HG02588 (cell line): ENCODE measurements at regions not wholly inside any gene's neighbourhood (a gene's known extent, or its start where the extent isn't known, plus 50 kb on each side); places are given as distances from the start of the nearest gene placed in this dataset.
"Not testable (repeated sequence)": the region's sequence is repeated elsewhere in the genome, so short reads cannot be mapped to it uniquely, and the experiment has no call there.

ENCODE experiments used
- ATAC-seq: cut with Tn5 transposase; IDR thresholded peaks from one replicate; pipeline ENCODE4 v1.9.1; 2021; ENCODE audit warnings: mild to moderate bottlenecking, moderate library complexity; ENCODE audit not compliant: unreplicated experiment

DNA sequence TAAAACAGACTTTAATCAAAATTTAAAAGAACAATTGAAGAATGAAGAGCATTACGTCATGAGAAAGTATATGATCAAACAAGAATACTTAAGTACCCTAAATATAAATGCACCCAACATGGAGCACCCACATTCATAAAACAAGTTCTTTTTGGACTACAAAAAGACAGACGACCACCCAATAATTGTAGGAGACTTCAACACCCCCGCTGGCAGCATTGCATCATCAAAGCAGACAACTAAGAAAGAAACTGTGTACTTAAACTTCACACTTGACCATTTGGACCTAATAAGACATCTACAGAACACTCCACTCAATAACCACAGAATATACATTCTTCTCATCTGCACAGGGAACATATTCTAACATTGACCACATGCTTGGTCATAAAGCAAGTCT, 291.7 kb upstream of the ZNF322 start:
- not testable (repeated sequence) for ATAC-seq

DNA sequence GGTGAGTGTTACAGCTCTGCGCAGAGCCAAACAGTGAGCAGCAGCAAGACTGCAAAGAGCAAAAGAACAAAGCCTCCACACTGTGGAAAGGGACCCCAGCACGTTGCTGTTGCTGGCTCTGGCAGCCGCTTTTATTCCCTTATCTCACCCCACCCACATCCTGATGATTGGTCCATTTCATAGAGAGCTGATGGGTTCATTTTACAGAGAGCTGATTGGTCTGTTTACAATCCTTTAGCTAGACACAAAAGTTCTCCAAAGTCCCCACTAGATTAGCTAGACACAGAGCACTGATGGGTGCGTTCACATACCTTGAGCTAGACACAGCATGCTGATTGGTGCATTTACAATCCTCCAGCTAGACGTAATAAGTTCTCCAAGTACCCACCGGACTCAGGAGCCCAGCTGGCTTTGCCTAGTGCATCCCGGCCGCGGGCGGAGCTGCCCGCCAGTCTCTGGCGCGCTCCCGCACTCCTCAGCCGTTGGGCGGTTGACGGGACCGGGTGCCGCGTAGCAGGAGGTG, 291.4 kb upstream of the PRSS16 start:
- not testable (repeated sequence) for ATAC-seq

DNA sequence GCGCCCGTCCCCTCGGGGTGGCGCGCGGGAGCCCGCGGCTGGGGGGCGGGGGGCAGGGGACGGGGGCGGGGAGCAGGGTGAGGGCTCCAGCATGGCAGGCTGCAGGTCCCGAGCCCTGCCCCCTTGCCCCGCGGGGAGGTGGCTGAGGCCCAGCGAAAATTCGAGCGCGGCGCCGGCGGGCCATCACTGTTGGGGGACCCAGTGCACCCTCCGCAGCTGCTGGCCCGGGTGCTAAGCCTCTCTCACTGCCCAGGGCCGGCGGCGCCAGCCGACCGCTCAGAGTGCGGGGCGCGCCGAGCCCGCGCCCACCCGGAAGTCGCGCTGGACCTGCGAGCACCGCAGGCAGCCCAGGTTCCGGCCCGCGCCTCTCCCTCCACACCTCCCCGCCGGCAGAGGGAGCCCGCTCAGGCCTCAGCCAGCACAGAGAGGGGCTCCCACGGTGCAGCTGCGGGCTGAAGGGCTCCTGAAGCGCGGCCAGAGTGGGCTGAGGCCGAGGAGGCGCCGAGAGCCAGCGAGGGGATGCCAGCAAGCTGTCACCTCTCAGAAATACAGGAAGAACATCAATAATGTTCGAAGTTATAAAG, 290.8 kb upstream of the PRSS16 start:
- not testable (repeated sequence) for ATAC-seq

DNA sequence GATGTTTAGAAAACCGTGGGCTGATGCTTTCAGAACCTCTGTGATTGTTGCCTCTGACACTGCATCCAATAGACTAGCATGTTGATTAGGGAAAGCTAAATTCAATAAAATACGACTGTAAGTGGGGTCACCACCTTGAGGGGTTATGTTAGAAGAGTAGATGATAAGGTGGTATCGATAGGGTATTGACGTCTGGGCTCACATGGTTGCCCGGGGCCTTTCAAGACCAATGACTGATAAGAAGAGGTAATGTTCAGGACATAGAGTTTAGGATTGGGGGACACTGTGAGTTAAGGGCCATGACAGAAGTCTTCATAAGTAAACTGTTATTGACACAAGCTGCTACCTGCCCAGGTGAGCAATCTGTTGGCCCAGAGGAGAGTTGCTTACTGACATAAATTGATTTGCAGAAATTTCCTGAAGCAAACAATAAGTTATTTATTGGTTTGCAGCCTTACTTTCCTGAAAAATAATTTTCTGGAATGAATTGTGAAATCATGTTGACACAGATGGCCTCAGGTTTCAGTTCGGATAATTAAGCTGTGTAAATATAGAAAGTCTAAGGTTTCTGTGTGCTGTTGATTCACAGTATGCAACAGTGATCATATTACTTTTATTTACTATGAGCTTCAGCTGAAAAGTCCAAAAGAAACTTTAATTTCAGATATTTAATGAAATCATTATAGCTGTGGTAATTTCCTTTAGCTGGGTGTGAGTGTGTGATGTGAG, 289.9 kb upstream of the PRSS16 start:
- not testable (repeated sequence) for ATAC-seq

DNA sequence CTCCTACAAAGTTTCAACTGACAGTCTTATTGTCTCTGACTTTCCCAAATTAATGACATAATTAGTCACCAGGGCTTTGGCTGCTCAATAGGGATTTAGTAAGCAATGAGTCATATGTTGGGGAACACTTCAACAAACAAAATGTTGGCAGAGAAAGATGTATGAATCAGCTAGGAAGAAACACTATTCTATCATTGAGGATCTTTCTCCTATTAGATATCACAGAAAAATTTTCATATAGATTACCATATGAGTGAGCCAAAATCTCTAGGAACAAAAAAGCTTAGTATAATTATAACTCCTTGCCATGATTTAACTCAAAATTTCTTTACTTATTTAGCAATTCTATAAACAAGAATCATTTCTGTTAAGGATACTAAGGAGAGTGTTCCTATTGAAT, 286.3 kb upstream of the PRSS16 start:
- ATAC-seq = not testable (repeated sequence)

DNA sequence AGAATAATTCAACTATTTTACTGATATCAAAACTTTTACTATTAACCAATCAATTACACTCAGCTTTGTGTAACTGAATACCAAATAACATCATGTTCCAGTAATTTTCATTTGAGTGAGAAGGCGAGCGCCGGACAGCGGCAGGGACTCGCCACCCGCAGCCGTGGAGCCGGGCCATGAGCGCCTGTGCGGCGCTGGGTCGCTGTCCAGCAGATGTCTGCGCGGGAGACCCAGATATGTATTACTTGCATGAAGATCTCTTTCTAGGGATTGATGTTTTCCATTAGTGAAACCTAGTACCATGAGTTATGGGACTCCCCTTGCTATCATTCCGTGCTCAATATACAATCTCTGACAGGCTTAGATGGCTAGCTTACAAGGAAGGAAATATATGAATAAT, 245.1 kb upstream of the PRSS16 start:
- ATAC-seq = no peak

DNA sequence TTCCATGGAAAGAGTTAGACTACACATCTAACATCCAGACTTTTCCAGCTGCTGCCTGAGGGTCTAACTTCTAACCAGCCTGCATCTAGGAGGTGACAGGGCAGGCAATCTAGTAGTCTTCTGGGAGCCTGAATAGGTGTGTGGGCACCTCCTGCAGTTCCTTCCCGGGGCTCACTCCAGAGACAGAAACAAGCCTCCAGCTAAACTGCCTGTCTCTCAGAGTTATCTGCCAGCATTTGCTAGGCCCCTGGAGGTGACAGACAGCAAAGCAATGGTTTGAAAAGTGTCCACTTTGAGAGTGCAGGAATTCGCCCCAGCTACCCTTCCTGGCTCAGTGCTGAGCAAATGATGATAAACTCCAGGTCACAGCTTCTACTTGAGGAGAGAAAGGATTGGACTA, 240.5 kb upstream of the PRSS16 start:
- no peak for ATAC-seq

DNA sequence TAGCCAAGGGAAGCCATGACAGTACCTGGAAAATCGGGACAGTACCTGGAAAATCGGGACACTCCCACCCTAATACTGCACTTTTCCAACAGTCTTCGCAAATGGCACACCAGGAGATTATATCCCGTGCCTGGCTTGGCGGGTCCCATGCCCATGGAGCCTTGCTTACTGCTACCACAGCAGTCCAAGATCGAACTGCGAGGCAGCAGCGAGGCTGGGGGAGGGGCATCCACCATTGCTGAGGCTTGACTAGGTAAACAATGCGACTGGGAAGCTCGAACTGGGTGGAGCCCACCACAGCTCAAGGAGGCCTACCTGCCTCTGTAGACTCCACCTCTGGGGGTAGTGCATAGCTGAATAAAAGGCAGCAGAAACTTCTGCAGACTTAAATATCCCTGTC, 238.9 kb upstream of the PRSS16 start:
- ATAC-seq = not testable (repeated sequence)

DNA sequence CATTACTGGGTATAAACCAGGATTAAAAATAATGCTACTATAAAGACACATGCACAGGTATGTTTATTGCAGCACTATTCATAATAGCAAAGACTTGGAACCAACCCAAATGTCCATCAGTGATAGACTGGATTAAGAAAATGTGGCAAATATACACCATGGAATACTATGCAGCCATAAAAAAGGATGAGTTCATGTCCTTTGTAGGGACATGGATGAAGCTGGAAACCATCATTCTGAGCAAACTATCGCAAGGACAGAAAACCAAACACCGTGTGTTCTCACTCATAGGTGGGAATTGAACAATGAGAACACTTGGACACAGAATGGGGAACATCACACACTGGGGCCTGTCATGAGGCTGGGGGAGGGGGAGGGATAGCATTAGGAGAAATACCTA, 233.4 kb upstream of the PRSS16 start:
- not testable (repeated sequence) for ATAC-seq

DNA sequence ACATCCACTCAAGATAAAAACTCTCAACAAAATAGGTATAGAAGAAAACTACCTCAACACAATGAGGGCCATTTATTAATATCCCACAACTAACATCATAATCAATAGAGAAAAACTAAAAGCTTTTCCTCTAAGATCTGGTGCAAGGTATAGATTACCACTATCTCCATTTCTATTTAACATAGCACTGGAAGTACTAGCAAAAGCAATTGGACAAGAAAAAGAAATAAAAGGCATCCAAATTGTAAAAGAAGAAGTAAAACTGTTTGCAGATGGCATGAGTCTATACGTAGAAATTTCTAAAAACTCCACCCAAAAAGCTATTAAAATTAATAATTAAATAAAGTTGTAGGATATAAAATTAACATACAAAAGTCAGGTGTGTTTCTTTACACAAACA, 230.8 kb upstream of the PRSS16 start:
- ATAC-seq = no peak

DNA sequence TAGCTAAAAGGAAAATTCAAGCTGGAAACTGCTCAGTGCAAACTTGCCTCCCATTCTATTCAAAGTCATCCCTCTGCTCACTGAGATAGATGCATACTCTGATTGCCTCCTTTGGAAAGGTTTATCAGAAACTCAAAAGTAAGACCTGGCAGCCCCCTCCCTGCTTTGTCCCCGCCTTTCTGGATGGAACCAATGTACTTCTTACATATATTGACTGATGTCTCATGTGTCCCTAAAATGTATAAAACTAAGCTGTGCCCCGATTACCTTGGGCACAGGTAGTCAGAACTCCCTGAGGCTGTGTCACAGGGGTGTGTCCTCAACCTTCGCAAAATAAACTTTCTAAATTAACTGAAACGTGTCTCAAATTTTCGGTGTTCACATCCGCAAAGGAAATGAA, 229.1 kb upstream of the PRSS16 start:
- ATAC-seq = not testable (repeated sequence)

DNA sequence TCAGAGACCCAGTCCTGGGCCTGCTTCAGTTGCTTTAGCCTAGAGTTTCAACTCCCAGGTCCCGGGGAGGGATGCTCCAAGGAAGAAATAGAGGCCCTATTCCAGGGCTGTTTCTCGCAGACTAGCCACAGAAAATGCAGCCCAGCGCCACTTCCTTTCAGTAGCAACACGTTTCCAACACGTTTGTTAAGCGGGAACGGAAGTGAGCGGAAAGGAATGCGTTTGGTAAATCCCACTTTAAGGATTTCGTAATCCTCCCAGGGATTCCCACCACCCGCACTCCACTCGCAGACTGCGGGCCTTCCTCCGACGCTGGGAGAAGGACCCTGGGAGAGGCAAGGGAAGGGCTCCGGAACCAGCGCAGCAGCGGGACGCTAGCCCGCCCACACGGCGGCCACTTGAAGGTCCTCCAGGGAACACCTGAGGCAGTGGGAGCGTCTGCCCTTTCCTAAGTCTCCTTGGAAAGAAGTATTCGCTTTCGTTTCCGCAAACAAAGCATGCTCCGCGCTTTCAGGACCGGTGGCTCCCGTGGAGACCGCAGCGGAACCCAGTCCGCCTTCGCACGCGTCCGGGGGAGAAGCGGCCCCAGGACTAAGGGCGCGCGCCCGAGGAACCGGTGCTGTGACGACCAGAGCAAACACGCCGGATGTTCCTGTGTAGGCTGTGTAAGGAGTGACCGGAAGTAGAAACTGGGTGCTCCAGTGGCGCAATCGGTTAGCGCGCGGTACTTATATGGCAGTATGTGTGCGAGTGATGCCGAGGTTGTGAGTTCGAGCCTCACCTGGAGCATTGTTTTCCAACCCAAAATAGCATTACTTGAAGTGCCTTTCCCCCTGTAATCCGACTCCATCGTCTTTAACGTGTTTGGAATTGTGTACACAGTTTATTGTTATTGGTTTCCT, 227.6 kb upstream of the PRSS16 start:
- ATAC-seq = no peak

DNA sequence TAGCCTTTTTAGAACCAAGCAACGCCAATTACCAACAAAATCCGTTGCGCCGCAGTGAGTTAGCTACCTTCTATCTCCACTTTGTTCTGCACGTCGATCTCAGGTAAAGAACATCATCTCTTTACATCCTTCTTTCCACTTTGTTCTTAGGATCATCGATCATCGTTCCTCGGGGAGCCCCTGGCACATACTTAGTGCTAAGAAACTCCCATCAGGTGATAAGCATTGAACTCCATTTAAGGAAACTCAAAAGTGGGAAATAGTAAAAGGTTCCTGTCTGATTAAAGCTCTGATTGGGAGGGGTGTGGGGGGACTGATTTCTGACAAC, 227.0 kb upstream of the PRSS16 start:
- ATAC-seq = no peak

DNA sequence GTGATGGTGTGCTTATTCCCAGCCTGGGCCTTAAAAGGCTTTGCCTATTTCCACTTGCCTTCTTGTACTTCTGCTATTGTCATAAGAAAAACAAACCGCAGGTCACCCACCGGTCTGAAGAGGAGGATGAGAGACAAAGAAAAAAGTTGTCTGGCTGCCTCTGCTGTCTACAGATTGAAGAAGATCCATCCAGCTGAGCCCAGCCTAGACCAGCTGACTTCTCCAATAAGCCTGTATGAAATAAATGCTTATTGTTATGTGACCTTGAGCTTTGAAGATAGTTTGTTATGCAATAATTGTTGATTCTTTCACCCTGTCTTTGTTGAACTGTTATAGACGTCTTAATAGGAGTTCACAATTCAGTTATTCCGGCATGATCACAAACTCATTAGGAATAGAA, 223.8 kb upstream of the PRSS16 start:
- no peak for ATAC-seq

DNA sequence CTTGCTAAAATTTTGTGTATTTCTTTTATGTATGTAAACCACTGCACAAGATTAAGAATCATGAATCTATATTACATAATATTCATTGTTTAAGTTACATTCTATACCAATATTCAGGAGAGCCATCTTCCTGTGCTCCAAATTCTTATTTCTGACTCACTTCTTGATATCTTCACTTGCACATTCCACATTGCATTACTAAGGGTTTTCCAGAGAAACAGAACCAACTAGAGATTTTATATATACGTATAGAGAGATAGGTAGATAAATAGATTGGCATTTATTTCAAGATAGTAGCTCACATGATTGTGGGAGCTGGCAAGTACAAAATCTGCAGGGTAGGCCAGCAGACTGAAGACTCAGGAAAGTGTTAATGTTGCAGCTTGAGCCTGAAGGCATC, 222.2 kb upstream of the PRSS16 start:
- no peak for ATAC-seq

DNA sequence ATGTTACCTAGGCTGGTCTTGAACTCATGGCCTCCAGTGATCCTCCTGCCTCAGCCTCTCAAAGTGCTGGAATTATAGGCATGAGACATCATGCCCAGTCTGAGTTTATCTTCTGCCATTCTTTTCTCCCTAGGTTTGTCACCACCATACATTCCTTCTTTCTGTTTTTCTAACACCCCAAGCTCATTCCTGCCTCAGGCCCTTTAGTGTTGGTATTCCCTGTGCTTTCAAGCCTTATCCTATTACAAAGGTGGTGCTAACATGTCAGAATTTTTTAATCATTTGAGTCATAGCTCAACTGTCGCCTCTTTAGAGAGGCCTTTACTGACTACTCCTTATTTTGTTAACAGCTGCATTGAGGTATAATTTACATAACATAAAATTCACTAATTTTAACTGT, 221.1 kb upstream of the PRSS16 start:
- ATAC-seq = no peak

DNA sequence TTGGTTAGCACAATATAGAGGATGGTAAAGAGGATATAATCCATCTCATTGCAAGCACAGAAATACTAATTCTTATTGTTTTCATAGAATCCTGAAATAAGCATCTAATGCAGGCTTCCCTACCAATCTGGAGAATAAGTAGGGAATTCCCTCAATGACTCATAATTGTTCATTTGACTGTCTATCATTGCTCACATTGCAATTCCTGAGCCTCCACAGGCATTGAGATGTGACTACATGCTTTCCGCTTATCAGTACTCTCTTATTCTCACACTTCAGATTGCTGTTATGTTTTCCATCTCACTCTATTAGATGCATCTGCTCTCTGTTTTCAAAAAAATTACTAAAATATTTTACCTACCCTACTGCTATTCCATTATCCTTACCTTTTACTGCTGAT, 216.2 kb upstream of the PRSS16 start:
- no peak for ATAC-seq

DNA sequence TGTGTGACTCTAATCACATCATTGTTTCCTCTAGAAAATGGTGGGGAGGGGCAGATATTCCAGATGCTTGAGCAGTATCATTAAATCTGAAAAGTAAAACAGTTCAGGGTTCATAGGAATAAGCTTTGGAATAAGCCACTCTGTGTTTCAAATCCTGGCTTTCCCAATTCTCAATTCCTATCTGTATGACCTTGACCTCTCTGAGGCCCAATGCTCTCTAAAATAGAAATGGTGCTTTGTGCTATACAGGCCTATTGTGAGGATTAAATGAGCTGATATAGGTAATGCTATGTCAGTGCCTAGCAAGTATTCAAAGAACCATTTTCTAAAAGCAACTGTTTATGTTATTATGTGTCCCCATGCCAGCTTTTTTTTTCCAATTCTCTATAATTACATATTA, 209.0 kb upstream of the PRSS16 start:
- no peak for ATAC-seq

DNA sequence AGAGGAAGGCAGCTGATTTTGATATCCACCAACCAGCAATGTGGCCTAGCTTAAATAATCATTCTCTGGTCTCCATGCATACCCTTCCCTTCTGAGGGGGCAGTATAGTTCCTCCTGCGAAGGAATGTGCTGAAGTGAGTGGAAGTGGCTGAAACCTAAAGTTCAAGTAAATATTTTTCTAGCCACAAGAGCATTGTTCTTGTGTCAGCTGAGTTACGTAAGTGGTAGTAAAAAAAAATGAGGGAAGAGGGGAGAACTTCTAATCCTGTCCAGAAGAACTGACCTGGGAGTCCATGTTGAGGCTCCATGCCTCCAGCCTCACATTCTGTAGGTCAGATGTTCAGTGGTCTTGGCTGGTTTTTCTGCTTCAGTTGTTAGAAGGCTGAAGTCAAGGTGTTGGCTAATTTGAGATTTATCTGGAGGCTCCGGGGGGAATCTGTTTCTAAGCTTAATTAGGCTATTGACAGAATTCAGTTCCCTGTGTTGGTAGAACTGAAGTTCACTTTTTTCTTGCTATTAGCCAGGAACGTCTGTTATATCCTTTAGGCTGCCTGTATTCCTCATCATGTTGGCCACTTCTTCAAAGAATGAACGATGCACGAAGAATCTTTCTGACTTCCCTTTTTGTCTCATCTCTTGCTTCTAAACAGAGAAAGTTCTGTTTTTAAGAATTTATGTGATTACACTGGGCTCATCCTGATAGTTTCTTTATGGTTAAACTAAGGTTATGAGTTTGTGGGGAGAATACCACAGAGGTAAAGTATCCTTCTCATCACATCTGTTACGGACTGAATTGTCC, 207.1 kb upstream of the PRSS16 start:
- ATAC-seq = no peak

DNA sequence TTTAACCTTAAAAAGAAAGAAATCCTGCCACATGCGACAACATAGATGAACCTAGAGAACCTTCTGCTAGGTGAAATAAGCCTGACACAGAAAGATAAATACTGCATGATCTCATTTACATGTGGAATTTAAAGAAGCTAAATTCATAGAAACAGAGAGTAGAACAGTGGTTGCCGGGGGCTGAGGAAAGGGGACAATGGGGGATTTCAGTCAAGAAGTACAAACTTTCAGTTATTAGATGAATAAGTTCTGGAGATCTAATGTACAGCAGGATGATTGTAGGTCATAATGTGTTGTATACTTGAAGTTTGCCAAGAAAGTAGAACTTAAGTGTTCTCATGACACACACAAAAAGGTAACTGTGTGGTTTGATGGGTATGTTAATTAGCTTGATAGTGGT, 204.3 kb upstream of the PRSS16 start:
- ATAC-seq = no peak

DNA sequence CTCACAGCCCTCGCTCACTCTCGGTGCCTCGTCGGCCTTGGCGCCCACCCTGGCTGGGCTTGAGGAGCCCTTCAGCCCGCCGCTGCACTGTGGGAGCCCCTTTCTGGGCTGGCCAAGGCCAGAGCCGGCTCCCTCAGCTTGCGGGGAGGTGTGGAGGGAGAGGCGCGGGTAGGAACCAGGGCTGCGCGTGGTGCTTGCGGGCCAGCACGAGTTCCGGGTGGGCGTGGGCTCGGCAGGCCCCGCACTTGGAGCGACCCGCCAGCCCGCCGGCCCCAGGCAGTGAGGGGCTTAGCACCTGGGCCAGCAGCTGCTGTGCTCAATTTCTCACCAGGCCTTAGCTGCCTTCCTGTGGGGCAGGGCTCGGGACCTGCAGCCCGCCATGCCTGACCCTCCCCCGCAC, 202.4 kb upstream of the PRSS16 start:
- not testable (repeated sequence) for ATAC-seq
